Lung (tissue), 11 donors: ENCODE measurements at regions not wholly inside any gene's neighbourhood (a gene's known extent, or its start where the extent isn't known, plus 50 kb on each side); places are given as distances from the start of the nearest gene placed in this dataset.
"Not testable (repeated sequence)": the region's sequence is repeated elsewhere in the genome, so short reads cannot be mapped to it uniquely, and the experiment has no call there.

Experiments
- ATAC-seq: fragments of 200-7000 bp; cut with Tn5 transposase; one replicate; pipeline ENCODE4 v1.9.1; 2020; ENCODE audit warnings: moderate number of reproducible peaks; ENCODE audit not compliant: insufficient read depth, low FRiP score
- DNase-seq, 3 donors: peaks; one replicate each; pipeline ENCODE4 v3.0.0-alpha.2; 2013 to 2017
- H3K27ac ChIP-seq, 2 donors: one replicate each; pipeline ENCODE4 v1.5.1; 2013; ENCODE audit warnings: mild to moderate bottlenecking in 2 of 2, moderate library complexity in 2 of 2, control low read depth in 1 of 2, inconsistent platforms in 1 of 2, low read depth in 1 of 2, low read length in 1 of 2
- H3K27me3 ChIP-seq, 3 donors: one replicate each; pipeline ENCODE4 v1.5.1; 2013; ENCODE audit warnings: low read length in 2 of 3; ENCODE audit not compliant: control insufficient read depth in 3 of 3, insufficient read depth in 3 of 3
- H3K36me3 ChIP-seq, 4 donors: one replicate each; pipeline ENCODE4 v1.5.1; 2013; ENCODE audit warnings: low read length in 4 of 4, mild to moderate bottlenecking in 1 of 4, moderate library complexity in 1 of 4; ENCODE audit not compliant: control insufficient read depth in 4 of 4, insufficient read depth in 4 of 4
- H3K4me1 ChIP-seq, 5 donors: one replicate each; pipeline ENCODE4 v1.5.1; 2013; ENCODE audit warnings: low read length in 5 of 5, mild to moderate bottlenecking in 2 of 5, moderate library complexity in 1 of 5; ENCODE audit not compliant: control insufficient read depth in 5 of 5, insufficient read depth in 5 of 5
- H3K4me3 ChIP-seq: one replicate; pipeline ENCODE4 v1.5.1; 2013; ENCODE audit warnings: mild to moderate bottlenecking, control low read depth, moderate library complexity
- H3K9ac ChIP-seq, 2 donors: one replicate each; pipeline ENCODE4 v1.5.1; 2013; ENCODE audit warnings: low read length in 2 of 2, control low read depth in 1 of 2; ENCODE audit not compliant: insufficient read depth in 1 of 2
- H3K9me3 ChIP-seq, 4 donors: one replicate each; pipeline ENCODE4 v1.5.1; 2013; ENCODE audit warnings: low read length in 3 of 4, mild to moderate bottlenecking in 1 of 4, moderate library complexity in 1 of 4; ENCODE audit not compliant: control insufficient read depth in 4 of 4, insufficient read depth in 3 of 4
- WGBS, 2 donors: extraction: QIAGEN DNeasy Blood & Tissue Kit; methylation state at CpG; one replicate each; pipeline ENCODE4 v1.1.7; 2013; 5-methylcytosine and 5-hydroxymethylcytosine counted together
- TF ChIP-seq, protein P1 (sequence below): IDR thresholded peaks from 2 replicates; pipeline ENCODE4 v1.5.1; 2012; ENCODE audit warnings: mild to moderate bottlenecking; ENCODE audit errors: control extremely low read depth, extremely low read depth
- donor health status: control.
- donor health status: control.
- donor health status: Bipolar disorder and iron deficiency.
- donor health status: healthy.
- donor health status: DM: yes; HTN: yes; CAD: no.

DNA sequence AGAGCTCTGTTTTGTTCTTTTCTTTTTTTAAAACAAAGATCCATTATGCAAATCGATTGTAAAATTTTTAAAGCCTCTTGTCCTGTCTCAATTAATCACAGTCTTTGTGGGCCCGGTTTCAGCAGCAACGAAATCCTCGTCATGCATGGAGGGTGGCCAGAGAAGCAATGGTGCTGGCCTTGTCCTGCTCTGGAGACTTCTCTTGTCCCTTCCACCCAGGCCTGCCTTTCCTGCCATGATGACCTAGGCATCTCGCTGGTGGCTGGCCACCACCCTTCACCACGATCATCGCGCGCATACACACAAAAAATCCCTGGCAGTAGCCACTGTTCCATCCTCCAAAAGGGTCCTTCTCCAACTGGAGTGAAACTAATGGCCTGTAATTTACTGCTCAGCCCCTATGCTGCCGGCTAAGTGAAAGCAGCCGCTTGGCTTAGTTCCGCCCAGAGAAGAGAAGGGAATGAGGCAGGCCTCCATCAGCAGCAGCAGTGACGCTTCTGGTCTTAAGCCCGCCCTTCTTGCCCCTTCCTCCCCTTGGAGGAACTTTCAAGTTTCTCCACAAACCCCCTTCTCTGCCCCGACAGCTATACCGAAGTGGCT is 309.5 kb downstream of the NPHP4 start:
- no peak overlapping the region for H3K9ac ChIP-seq
- H3K27me3 ChIP-seq: peaks cover 0 to 7% (median 0%) of the 10 kb centered on the region in 3 donors
- TF ChIP-seq, protein P1, sequence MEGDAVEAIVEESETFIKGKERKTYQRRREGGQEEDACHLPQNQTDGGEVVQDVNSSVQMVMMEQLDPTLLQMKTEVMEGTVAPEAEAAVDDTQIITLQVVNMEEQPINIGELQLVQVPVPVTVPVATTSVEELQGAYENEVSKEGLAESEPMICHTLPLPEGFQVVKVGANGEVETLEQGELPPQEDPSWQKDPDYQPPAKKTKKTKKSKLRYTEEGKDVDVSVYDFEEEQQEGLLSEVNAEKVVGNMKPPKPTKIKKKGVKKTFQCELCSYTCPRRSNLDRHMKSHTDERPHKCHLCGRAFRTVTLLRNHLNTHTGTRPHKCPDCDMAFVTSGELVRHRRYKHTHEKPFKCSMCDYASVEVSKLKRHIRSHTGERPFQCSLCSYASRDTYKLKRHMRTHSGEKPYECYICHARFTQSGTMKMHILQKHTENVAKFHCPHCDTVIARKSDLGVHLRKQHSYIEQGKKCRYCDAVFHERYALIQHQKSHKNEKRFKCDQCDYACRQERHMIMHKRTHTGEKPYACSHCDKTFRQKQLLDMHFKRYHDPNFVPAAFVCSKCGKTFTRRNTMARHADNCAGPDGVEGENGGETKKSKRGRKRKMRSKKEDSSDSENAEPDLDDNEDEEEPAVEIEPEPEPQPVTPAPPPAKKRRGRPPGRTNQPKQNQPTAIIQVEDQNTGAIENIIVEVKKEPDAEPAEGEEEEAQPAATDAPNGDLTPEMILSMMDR: no peak
- peaks cover 0 to 12% (median 0%) of the 10 kb centered on the region in 4 donors for H3K9me3 ChIP-seq
- 84 to 86% methylated on average over 16 of the region's 16 CpGs for WGBS, 2 donors
- DNase-seq (no peak), ATAC-seq (no peak)
- H3K27ac ChIP-seq: no peak overlapping the region
- no peaks in the 10 kb centered on the region for H3K4me1 ChIP-seq
- H3K4me3 ChIP-seq: no peak overlapping the region
- H3K36me3 ChIP-seq: no peaks in the 10 kb centered on the region

DNA sequence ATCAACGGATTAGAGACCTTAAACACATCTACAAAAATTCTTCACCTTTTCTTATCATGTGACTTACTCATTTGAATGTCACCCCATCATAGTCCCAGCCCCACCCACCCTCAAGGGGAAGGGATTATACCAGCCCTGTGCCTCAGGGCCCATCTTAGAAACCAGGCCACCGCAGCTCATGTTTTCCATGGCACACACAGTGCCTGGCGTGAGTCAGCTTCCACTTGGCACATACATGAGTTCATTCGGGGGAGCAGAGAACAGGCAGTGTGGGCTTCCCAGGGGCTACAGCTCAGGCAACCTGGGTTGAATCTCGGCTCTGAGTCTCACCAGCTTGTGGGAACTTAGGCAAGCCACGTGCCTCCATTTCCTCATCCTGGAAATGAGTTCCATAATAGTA is 310.6 kb downstream of the NPHP4 start:
- H3K9me3 ChIP-seq: peaks cover 0 to 11% (median 0%) of the 10 kb centered on the region in 4 donors
- H3K27ac ChIP-seq: no peak overlapping the region
- H3K9ac ChIP-seq: no peak overlapping the region
- no peaks in the 10 kb centered on the region for H3K36me3 ChIP-seq
- TF ChIP-seq, protein P1: no peak
- no peaks in the 10 kb centered on the region for H3K4me1 ChIP-seq
- peaks cover 0 to 7% (median 0%) of the 10 kb centered on the region in 3 donors for H3K27me3 ChIP-seq
- ATAC-seq: no peak
- 76 to 86% methylated on average over 6 of the region's 6 CpGs for WGBS, 2 donors
- no peak overlapping the region for H3K4me3 ChIP-seq
- DNase-seq: no peak

DNA sequence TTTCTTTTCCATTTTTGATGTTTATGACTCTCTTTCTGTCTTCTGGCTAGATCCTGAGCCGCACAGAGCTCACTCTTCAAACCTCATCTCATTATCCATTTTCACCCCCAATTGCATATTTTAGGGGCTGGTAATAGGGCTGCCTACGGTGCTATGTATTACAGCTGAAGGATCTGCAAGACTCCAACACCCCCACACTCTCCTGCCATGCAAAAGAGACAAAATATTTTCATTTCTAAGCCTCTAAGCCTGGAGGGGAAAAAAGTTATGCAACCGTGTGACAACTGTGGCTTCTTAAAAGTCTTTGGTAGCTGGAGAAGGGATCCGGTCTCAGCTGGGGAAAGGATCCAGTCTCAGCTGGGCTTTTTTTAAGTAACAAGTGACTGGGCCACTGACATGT is 311.6 kb downstream of the NPHP4 start:
- ATAC-seq (no peak), DNase-seq (no peak)
- WGBS, 2 donors: 82 to 86% methylated on average over 4 of the region's 4 CpGs
- Histone ChIP-seq H3K27ac (no peak overlapping the region), H3K27me3 (peaks cover 0 to 7% (median 0%) of the 10 kb centered on the region in 3 donors), H3K36me3 (no peaks in the 10 kb centered on the region), H3K9ac (no peak overlapping the region), H3K4me1 (no peaks in the 10 kb centered on the region), H3K4me3 (no peak overlapping the region), H3K9me3 (peaks cover 0 to 7% (median 2%) of the 10 kb centered on the region in 4 donors)
- TF ChIP-seq, protein P1: no peak

GRCh38 chr1:5678759-5679158 is 313.5 kb downstream of the NPHP4 start:
- H3K9me3 ChIP-seq: peaks cover 0 to 13% (median 4%) of the 10 kb centered on the region in 4 donors
- WGBS, 2 donors: 68 to 76% methylated on average over 1 of the region's 1 CpG
- TF ChIP-seq, protein P1: no peak
- DNase-seq: no peak
- no peaks in the 10 kb centered on the region for H3K36me3 ChIP-seq
- peaks cover 0 to 7% (median 0%) of the 10 kb centered on the region in 3 donors for H3K27me3 ChIP-seq
- H3K4me3 ChIP-seq: no peak overlapping the region
- H3K4me1 ChIP-seq: no peaks in the 10 kb centered on the region
- ATAC-seq: no peak
- no peak overlapping the region for H3K9ac ChIP-seq
- no peak overlapping the region for H3K27ac ChIP-seq

- not testable (repeated sequence) for H3K4me3 ChIP-seq, H3K9ac ChIP-seq, H3K36me3 ChIP-seq, H3K27me3 ChIP-seq, H3K27ac ChIP-seq, H3K4me1 ChIP-seq, DNase-seq, ATAC-seq
- peaks cover 0 to 13% (median 2%) of the 10 kb centered on the region in 4 donors for H3K9me3 ChIP-seq
- 32 to 49% methylated on average over 5 of the region's 5 CpGs for WGBS, 2 donors
Observed at GRCh38 chr1:5672355-5672754, 319.9 kb downstream of the NPHP4 start.
